K562 (cell line): ENCODE measurements at regions not wholly inside any gene's neighbourhood (a gene's known extent, or its start where the extent isn't known, plus 50 kb on each side); places are given as distances from the start of the nearest gene placed in this dataset.

Experiments used
- BRF1 ChIP-seq: IDR thresholded peaks from 3 replicates; pipeline ENCODE4 v1.6.1; 2011; ENCODE audit warnings: borderline replicate concordance, mild to moderate bottlenecking; ENCODE audit not compliant: insufficient read length; ENCODE audit errors: extremely low read depth
- FUS ChIP-seq: fragments of 200-400 bp; formaldehyde crosslinking; optimal IDR thresholded peaks from 2 replicates; pipeline ENCODE3; 2017; ENCODE audit warnings: low read depth, low read length
- HDAC1 ChIP-seq, 2 experiments: fragments of 450-650 bp; IDR thresholded peaks; 2 replicates each; pipeline ENCODE4 v1.6.1; 2016 to 2017; ENCODE audit warnings: inconsistent platforms in 1 of 2, mild to moderate bottlenecking in 1 of 2, moderate library complexity in 1 of 2
- HNRNPUL1 ChIP-seq: fragments of 200-400 bp; formaldehyde crosslinking; IDR thresholded peaks from 2 replicates; pipeline ENCODE4 v1.6.1; 2017; ENCODE audit warnings: low read length
- MAX ChIP-seq: sonication (generic); formaldehyde crosslinking; IDR thresholded peaks from 2 replicates; pipeline ENCODE4 v1.9.0; 2022; ENCODE audit warnings: mild to moderate bottlenecking, missing genetic modification reagents
- MITF ChIP-seq: IDR thresholded peaks from 2 replicates; pipeline ENCODE4 v1.6.1; 2014; ENCODE audit warnings: antibody characterized with exemption
- POLR2AphosphoS5 ChIP-seq: IDR thresholded peaks from 2 replicates; pipeline ENCODE4 v1.6.1; 2011; ENCODE audit warnings: mild to moderate bottlenecking, low read depth, low read length, moderate library complexity; ENCODE audit not compliant: control insufficient read depth, insufficient read depth
- PREB ChIP-seq: sonication (generic); formaldehyde crosslinking; IDR thresholded peaks from 2 replicates; pipeline ENCODE4 v1.8.1; 2023; ENCODE audit warnings: mild to moderate bottlenecking, missing genetic modification reagents
- RBM15 ChIP-seq: fragments of 200-400 bp; formaldehyde crosslinking; IDR thresholded peaks from 2 replicates; pipeline ENCODE4 v1.6.1; 2018; ENCODE audit warnings: mild to moderate bottlenecking, low read length, moderate library complexity; ENCODE audit not compliant: insufficient read depth
- TAF1 ChIP-seq: IDR thresholded peaks from 2 replicates; pipeline ENCODE4 v1.6.1; 2011; ENCODE audit warnings: mild to moderate bottlenecking, low read length, moderate library complexity; ENCODE audit not compliant: insufficient read depth, control insufficient read depth, severe bottlenecking; ENCODE audit errors: extremely low read depth
- TRIM24 ChIP-seq, 2 experiments: fragments of 450-650 bp; IDR thresholded peaks; 2 replicates each; pipeline ENCODE4 v1.6.1; 2016
- ZBTB11 ChIP-seq, 3 experiments: fragments of 200-800 bp in 1 of 3; fragments of 250-450 bp in 1 of 3; fragments of 450-650 bp in 1 of 3; sonication (Bioruptor Pico) in 1 of 3; sonication (Bioruptor generic) in 1 of 3; formaldehyde crosslinking in 1 of 3; IDR thresholded peaks; 2 replicates each; pipeline versions ENCODE4 v1.6.1 to v1.8.0; 2016 to 2022; ENCODE audit warnings: mild to moderate bottlenecking in 2 of 3, missing genetic modification characterization in 2 of 3, missing compliant biosample characterization in 1 of 3, moderate library complexity in 1 of 3
- ZNF282 ChIP-seq: sonication (generic); formaldehyde crosslinking; IDR thresholded peaks from 2 replicates; pipeline ENCODE4 v1.8.1; 2023; ENCODE audit warnings: missing genetic modification reagents
- ZNF41 ChIP-seq: fragments of 250-450 bp; sonication (Bioruptor Pico); conservative IDR thresholded peaks from 2 replicates; pipeline ENCODE4 v1.4.0; 2020; ENCODE audit warnings: mild to moderate bottlenecking

GRCh38 chr10:8766899-8767298, 712.4 kb downstream of the GATA3 start (continued):
- TF ChIP-seq BRF1, result no peak
- TF ChIP-seq HDAC1 (IDR thresholded peaks at IDR 0.05), result no peak
- no peak for TF ChIP-seq ZBTB11 (CRISPR knock-in tag; IDR thresholded peaks at IDR 0.05)
- no peak for TF ChIP-seq HNRNPUL1
- TF ChIP-seq MAX (CRISPR knock-in tag), result no peak
- no peak for TF ChIP-seq ZNF41 (CRISPR knock-in tag)
- TF ChIP-seq FUS, result no peak
- no peak for TF ChIP-seq MITF
- no peak for TF ChIP-seq PREB (CRISPR knock-in tag)
- TF ChIP-seq TAF1, result no peak
- TF ChIP-seq ZNF282 (CRISPR knock-in tag), result no peak
- TF ChIP-seq POLR2AphosphoS5, result no peak
- TF ChIP-seq RBM15, result no peak
- TF ChIP-seq TRIM24 (IDR thresholded peaks at IDR 0.05), result no peak
- TF ChIP-seq, all 486 proteins: peak for 0
